ENCODE measurements at regions not wholly inside any gene's neighbourhood (a gene's known extent, or its start where the extent isn't known, plus 50 kb on each side); places are given as distances from the start of the nearest gene placed in this dataset.

DNA sequence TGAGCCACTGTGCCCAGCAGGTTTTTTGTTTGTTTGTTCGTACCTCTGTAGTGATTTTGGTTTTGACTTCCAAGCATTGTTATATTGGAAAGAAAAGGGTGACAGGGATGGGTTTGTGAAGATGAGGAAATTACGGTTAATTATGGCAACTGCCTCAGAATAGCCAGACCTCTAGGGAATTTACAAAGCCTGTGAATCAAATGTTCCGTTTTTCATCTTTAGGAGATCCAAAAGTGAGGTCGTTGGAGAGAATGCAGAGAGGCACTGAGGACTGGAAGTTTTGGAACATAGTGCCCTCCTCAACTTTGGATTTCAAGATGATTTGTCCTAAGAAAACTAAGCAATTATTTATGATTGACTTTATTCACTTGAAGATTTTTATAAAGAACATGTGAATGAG lies 54.5 kb upstream of the EVL start:
- ChIA-PET SMC1A (ENCODE audit: uncharacterized antibody, unreplicated experiment) (no interaction called here), RAD21 (ENCODE audit: unreplicated experiment) (no interaction called here), POLR2A (interaction anchor here (1.5 kb wide), 1 partner anchor 10 kb away, joined by 3 read pairs; no protein-coding TSS in a partner anchor), CTCF (interaction anchor here (1.5 kb wide), 1 partner anchor 55 kb away, joined by 4 read pairs; the partner anchor contains the start of gene EVL)
- Histone ChIP-seq H3K9me3 (replicated peaks; ENCODE audit: control insufficient read depth, insufficient read depth, low read length) (no peaks in the 10 kb centered on the region), H3K27ac (ENCODE audit: control insufficient read depth, insufficient read depth) (no peak overlapping the region), H4K20me1 (ENCODE audit: control insufficient read depth, insufficient read depth) (no peaks in the 10 kb centered on the region), H3K27me3 (replicated peaks in 1 of 2; ENCODE audit: control insufficient read depth in 2 of 2, insufficient read depth in 2 of 2, low read length in 1 of 2) (no peaks in the 10 kb centered on the region), H3K4me2 (ENCODE audit: control insufficient read depth, insufficient read depth) (no peak overlapping the region), H3K36me3 (ENCODE audit: control insufficient read depth in 2 of 2, insufficient read depth in 2 of 2, low read length in 1 of 2) (no peaks in the 10 kb centered on the region), H2AFZ (ENCODE audit: control insufficient read depth, low read depth, low read length) (no peak overlapping the region), H3K4me3 (no peak overlapping the region), H3K9ac (ENCODE audit: control insufficient read depth, insufficient read depth, low read length) (no peak overlapping the region), H3K4me1 (ENCODE audit: control insufficient read depth, insufficient read depth, low read length) (no peaks in the 10 kb centered on the region), H3K79me2 (ENCODE audit: control insufficient read depth, insufficient read depth, low read length) (no peaks in the 10 kb centered on the region)
- FAIRE-seq (no peak), DNase-seq (ENCODE audit: low read depth, low spot score) (no peak), ATAC-seq (no peak)
- no TSS peak for BruUV-seq (replicated peaks)
- no peak for TF ChIP-seq FOXM1 (IDR thresholded peaks at IDR 0.05; ENCODE audit: low read depth, low read length)
- TF ChIP-seq ZNF384 (IDR thresholded peaks at IDR 0.05; ENCODE audit: borderline replicate concordance, low read depth, low read length): no peak
- TF ChIP-seq SIN3A (IDR thresholded peaks at IDR 0.05; ENCODE audit: low read depth, low read length): no peak
- no peak for TF ChIP-seq BACH1 (IDR thresholded peaks at IDR 0.05; ENCODE audit: borderline replicate concordance)
- TF ChIP-seq NRF1 (conservative IDR thresholded peaks at IDR 0.05; ENCODE audit: low read depth, low read length): no peak
- TF ChIP-seq, protein P1, sequence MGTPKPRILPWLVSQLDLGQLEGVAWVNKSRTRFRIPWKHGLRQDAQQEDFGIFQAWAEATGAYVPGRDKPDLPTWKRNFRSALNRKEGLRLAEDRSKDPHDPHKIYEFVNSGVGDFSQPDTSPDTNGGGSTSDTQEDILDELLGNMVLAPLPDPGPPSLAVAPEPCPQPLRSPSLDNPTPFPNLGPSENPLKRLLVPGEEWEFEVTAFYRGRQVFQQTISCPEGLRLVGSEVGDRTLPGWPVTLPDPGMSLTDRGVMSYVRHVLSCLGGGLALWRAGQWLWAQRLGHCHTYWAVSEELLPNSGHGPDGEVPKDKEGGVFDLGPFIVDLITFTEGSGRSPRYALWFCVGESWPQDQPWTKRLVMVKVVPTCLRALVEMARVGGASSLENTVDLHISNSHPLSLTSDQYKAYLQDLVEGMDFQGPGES (IDR thresholded peaks at IDR 0.05): no peak
- TF ChIP-seq GABPA (IDR thresholded peaks at IDR 0.05; ENCODE audit: low read depth): no peak
- no peak for TF ChIP-seq CBX3 (IDR thresholded peaks at IDR 0.05; ENCODE audit: borderline replicate concordance, low read depth)
- no peak for TF ChIP-seq RUNX3 (IDR thresholded peaks at IDR 0.05; ENCODE audit: low read length)
- TF ChIP-seq, protein P2, sequence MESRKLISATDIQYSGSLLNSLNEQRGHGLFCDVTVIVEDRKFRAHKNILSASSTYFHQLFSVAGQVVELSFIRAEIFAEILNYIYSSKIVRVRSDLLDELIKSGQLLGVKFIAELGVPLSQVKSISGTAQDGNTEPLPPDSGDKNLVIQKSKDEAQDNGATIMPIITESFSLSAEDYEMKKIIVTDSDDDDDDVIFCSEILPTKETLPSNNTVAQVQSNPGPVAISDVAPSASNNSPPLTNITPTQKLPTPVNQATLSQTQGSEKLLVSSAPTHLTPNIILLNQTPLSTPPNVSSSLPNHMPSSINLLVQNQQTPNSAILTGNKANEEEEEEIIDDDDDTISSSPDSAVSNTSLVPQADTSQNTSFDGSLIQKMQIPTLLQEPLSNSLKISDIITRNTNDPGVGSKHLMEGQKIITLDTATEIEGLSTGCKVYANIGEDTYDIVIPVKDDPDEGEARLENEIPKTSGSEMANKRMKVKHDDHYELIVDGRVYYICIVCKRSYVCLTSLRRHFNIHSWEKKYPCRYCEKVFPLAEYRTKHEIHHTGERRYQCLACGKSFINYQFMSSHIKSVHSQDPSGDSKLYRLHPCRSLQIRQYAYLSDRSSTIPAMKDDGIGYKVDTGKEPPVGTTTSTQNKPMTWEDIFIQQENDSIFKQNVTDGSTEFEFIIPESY (IDR thresholded peaks at IDR 0.05): no peak
- in situ Hi-C loops (cut with MboI) (no loop called here), intact Hi-C loops (cut with micrococcal nuclease; ENCODE audit: unreplicated experiment) (no loop called here)
- 53% methylated on average over 4 of the region's 4 CpGs for WGBS (ENCODE audit: insufficient coverage, insufficient replicate concordance, low lambda C conversion rate, missing lambda C conversion rate)
